C4-2B (cell line): ENCODE measurements at regions not wholly inside any gene's neighbourhood (a gene's known extent, or its start where the extent isn't known, plus 50 kb on each side); places are given as distances from the start of the nearest gene placed in this dataset.

Source experiments
- ZFX ChIP-seq: fragments of 450-650 bp; IDR thresholded peaks from 2 replicates; pipeline ENCODE4 v1.6.1; 2017
- TF ChIP-seq, protein P1 (sequence below): fragments of 450-650 bp; conservative IDR thresholded peaks from 2 replicates; pipeline ENCODE4 v1.5.1; 2017; ENCODE audit warnings: mild to moderate bottlenecking

DNA sequence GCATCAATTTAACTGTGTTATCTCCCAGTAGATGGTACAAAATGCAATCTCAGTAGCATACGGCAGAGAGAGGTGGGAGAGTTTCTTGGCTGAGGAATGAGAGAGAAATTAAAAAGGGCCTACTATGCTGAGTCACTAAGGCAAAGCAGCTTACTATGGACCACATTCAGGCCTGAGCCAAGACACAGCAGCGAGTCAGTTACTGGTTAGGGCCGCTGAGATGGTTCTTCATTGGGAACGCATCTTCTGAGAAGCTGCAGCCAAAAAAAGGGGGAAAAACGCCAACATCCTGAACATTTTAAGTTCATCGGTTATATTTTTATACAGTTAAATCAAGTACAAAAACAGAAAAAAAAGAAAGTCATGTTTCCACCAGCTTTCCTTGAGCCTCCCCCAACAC lies 61.1 kb upstream of the BDNF start:
- TF ChIP-seq, protein P1, sequence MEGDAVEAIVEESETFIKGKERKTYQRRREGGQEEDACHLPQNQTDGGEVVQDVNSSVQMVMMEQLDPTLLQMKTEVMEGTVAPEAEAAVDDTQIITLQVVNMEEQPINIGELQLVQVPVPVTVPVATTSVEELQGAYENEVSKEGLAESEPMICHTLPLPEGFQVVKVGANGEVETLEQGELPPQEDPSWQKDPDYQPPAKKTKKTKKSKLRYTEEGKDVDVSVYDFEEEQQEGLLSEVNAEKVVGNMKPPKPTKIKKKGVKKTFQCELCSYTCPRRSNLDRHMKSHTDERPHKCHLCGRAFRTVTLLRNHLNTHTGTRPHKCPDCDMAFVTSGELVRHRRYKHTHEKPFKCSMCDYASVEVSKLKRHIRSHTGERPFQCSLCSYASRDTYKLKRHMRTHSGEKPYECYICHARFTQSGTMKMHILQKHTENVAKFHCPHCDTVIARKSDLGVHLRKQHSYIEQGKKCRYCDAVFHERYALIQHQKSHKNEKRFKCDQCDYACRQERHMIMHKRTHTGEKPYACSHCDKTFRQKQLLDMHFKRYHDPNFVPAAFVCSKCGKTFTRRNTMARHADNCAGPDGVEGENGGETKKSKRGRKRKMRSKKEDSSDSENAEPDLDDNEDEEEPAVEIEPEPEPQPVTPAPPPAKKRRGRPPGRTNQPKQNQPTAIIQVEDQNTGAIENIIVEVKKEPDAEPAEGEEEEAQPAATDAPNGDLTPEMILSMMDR, result no peak
- TF ChIP-seq ZFX, result no peak
